Cardiac muscle cell (in vitro differentiated cells and primary cell): ENCODE measurements at regions not wholly inside any gene's neighbourhood (a gene's known extent, or its start where the extent isn't known, plus 50 kb on each side); places are given as distances from the start of the nearest gene placed in this dataset.

Experiments used
- DNase-seq, 2 donors: peaks; one replicate each; pipeline versions ENCODE4 v3.0.0 to v3.0.0-alpha.2; 2010 to 2017; ENCODE audit warnings: low read depth in 1 of 2, low spot score in 1 of 2
- H3K27ac ChIP-seq: fragments of 200-600 bp; sonication (generic); 2 replicates; pipeline ENCODE4 v1.5.1; 2016
- H3K27me3 ChIP-seq: fragments of 200-600 bp; sonication (generic); 2 replicates; pipeline ENCODE4 v1.6.0; 2016; ENCODE audit warnings: control low read depth
- H3K36me3 ChIP-seq: fragments of 200-600 bp; sonication (generic); 2 replicates; pipeline ENCODE4 v1.5.1; 2016; ENCODE audit warnings: control low read depth
- H3K4me1 ChIP-seq: fragments of 200-600 bp; sonication (generic); 2 replicates; pipeline ENCODE4 v1.8.1; 2017; ENCODE audit warnings: low read depth, mild to moderate bottlenecking, mixed run types
- H3K4me3 ChIP-seq: fragments of 200-600 bp; sonication (generic); 2 replicates; pipeline ENCODE4 v1.5.1; 2016; ENCODE audit warnings: mild to moderate bottlenecking
- H3K9me3 ChIP-seq: fragments of 200-600 bp; sonication (generic); 2 replicates; pipeline ENCODE4 v1.5.1; 2017; ENCODE audit warnings: low read depth, mild to moderate bottlenecking, control low read depth
- CTCF ChIP-seq: IDR thresholded peaks from 2 replicates; pipeline ENCODE4 v1.5.1; 2012; ENCODE audit warnings: low read depth, mild to moderate bottlenecking, low read length

GRCh38 chr4:3869661-3870566 is 103.7 kb downstream of the ADRA2C start:
- Histone ChIP-seq H3K4me1 (no peaks in the 10 kb centered on the region), H3K4me3 (no peak overlapping the region), H3K27ac (no peak overlapping the region), H3K36me3 (no peaks in the 10 kb centered on the region), H3K9me3 (no peaks in the 10 kb centered on the region), H3K27me3 (peaks cover 60% of the 10 kb centered on the region)
- no peak for DNase-seq
- TF ChIP-seq CTCF, result no peak

- DNase-seq, result no peak
- H3K4me1 ChIP-seq, result no peaks in the 10 kb centered on the region
- no peaks in the 10 kb centered on the region for H3K36me3 ChIP-seq
- no peak overlapping the region for H3K4me3 ChIP-seq
- H3K27ac ChIP-seq, result no peak overlapping the region
- no peak for TF ChIP-seq CTCF
- H3K9me3 ChIP-seq, result no peaks in the 10 kb centered on the region
- H3K27me3 ChIP-seq, result peaks cover 65% of the 10 kb centered on the region
Observed at GRCh38 chr4:3870567-3870962, 104.4 kb downstream of the ADRA2C start.

- Histone ChIP-seq H3K27ac (no peak overlapping the region), H3K36me3 (no peaks in the 10 kb centered on the region), H3K9me3 (no peaks in the 10 kb centered on the region), H3K27me3 (peaks cover 71% of the 10 kb centered on the region), H3K4me1 (no peaks in the 10 kb centered on the region), H3K4me3 (peak overlapping the region; percentile 21)
- TF ChIP-seq CTCF, result no peak
- DNase-seq, result peak; percentile 9 to 75
Observed at GRCh38 chr4:3871181-3871852, 105.1 kb downstream of the ADRA2C start.

GRCh38 chr4:3871881-3872833 is 106.0 kb downstream of the ADRA2C start:
- Histone ChIP-seq H3K27ac (no peak overlapping the region), H3K4me3 (peak overlapping the region; percentile 21), H3K9me3 (no peaks in the 10 kb centered on the region), H3K36me3 (no peaks in the 10 kb centered on the region), H3K4me1 (no peaks in the 10 kb centered on the region), H3K27me3 (peaks cover 71% of the 10 kb centered on the region)
- no peak for DNase-seq
- TF ChIP-seq CTCF, result no peak

GRCh38 chr4:3872834-3873313 is 106.7 kb downstream of the ADRA2C start:
- no peak for TF ChIP-seq CTCF
- no peak overlapping the region for H3K27ac ChIP-seq
- H3K4me1 ChIP-seq, result no peaks in the 10 kb centered on the region
- H3K27me3 ChIP-seq, result peaks cover 71% of the 10 kb centered on the region
- H3K9me3 ChIP-seq, result no peaks in the 10 kb centered on the region
- no peak for DNase-seq
- no peak overlapping the region for H3K4me3 ChIP-seq
- no peaks in the 10 kb centered on the region for H3K36me3 ChIP-seq
